NCI-H2029 (cell line): ENCODE measurements at regions not wholly inside any gene's neighbourhood (a gene's known extent, or its start where the extent isn't known, plus 50 kb on each side); places are given as distances from the start of the nearest gene placed in this dataset.
A peak's percentile ranks its signal among the peaks of the same experiment; 100 is the strongest.

Source experiments
- DNase-seq: peaks from one replicate; lab custom pipeline; 2025; lab: John Stamatoyannopoulos, UW

GRCh38 chr5:168015506-168015905 lies 275.9 kb upstream of the WWC1 start:
- no peak for DNase-seq

- DNase-seq = no peak
Observed at GRCh38 chr5:168017313-168017712, 274.1 kb upstream of the WWC1 start.

GRCh38 chr5:168019143-168019542 lies 272.3 kb upstream of the WWC1 start:
- no peak for DNase-seq

- no peak for DNase-seq
Observed at GRCh38 chr5:168020542-168021294, 270.7 kb upstream of the WWC1 start.

- DNase-seq = no peak
Observed at GRCh38 chr5:168022446-168023169, 268.8 kb upstream of the WWC1 start.

GRCh38 chr5:168023191-168023590 lies 268.3 kb upstream of the WWC1 start:
- no peak for DNase-seq

- no peak for DNase-seq
Observed at GRCh38 chr5:168024306-168024705, 267.1 kb upstream of the WWC1 start.

- DNase-seq = no peak
Observed at GRCh38 chr5:168027007-168027406, 264.4 kb upstream of the WWC1 start.

GRCh38 chr5:168030912-168031311 lies 260.5 kb upstream of the WWC1 start:
- DNase-seq = no peak

- DNase-seq = no peak
Observed at GRCh38 chr5:168031614-168032013, 259.8 kb upstream of the WWC1 start.

GRCh38 chr5:168039039-168039438 lies 252.4 kb upstream of the WWC1 start:
- DNase-seq = no peak

- no peak for DNase-seq
Observed at GRCh38 chr5:168039566-168040248, 251.7 kb upstream of the WWC1 start.

GRCh38 chr5:168041583-168041982 lies 249.9 kb upstream of the WWC1 start:
- no peak for DNase-seq

GRCh38 chr5:168042284-168043068 lies 249.0 kb upstream of the WWC1 start:
- DNase-seq = no peak

GRCh38 chr5:168046163-168046562 lies 245.3 kb upstream of the WWC1 start:
- no peak for DNase-seq

GRCh38 chr5:168047043-168047668 lies 244.3 kb upstream of the WWC1 start:
- peak; percentile 61 for DNase-seq

GRCh38 chr5:168047669-168048111 lies 243.8 kb upstream of the WWC1 start:
- DNase-seq = no peak

GRCh38 chr5:168048486-168048885 lies 243.0 kb upstream of the WWC1 start:
- no peak for DNase-seq

- DNase-seq = no peak
Observed at GRCh38 chr5:168052686-168053085, 238.8 kb upstream of the WWC1 start.

GRCh38 chr5:168054091-168054490 lies 237.4 kb upstream of the WWC1 start:
- DNase-seq = no peak

- no peak for DNase-seq
Observed at GRCh38 chr5:168055141-168055683, 236.2 kb upstream of the WWC1 start.
